ENCODE measurements at regions not wholly inside any gene's neighbourhood (a gene's known extent, or its start where the extent isn't known, plus 50 kb on each side); places are given as distances from the start of the nearest gene placed in this dataset.

DNA sequence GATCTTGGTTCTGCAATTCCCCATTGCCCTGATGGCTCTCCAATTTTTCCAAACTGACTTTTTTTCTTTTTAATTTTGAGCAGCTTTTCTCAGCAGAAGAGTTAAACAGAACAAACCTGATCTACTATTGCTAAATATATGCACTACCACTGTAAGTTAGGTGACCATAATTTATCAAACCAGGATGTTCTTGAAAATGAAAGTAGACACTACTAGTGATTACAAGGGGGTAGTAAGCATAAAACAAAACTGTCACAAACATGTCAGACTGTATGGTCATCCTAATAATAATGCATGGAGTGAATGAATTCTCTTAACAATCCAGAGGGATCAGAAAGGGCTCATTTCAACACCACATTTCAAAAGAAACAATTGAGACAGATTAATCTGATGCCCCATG is 183.0 kb upstream of the FOXN3 start:
- no peak for DNase-seq

GRCh38 chr14:89598548-89599186 is 181.6 kb upstream of the FOXN3 start:
- DNase-seq, result no peak

GRCh38 chr14:89592961-89593360 is 175.9 kb upstream of the FOXN3 start:
- DNase-seq, result no peak

- no peak for DNase-seq
These were observed 172.5 kb upstream of the FOXN3 start for GRCh38 chr14:89589400-89590118.

- DNase-seq, result no peak
These were observed 171.8 kb upstream of the FOXN3 start for GRCh38 chr14:89588840-89589296.

DNA sequence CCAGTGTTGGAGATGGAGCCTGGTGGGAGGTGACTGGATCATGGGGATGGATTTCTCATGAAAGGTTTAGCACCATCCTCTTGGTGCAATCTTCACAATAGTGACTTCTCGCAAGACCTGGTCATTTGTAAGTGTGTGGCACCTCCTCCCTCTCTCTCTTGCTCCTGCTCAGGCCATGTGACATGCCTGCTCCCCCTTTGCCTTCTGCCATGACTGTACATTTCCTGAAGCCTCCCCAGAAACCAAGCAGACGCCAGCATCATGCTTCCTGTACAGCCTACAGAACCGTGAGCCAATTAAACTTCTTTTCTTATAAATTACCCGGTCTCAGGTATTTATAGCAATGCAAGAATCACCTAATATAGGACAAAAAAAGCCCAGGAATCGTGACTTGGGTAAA is 171.0 kb upstream of the FOXN3 start:
- DNase-seq, result no peak

DNA sequence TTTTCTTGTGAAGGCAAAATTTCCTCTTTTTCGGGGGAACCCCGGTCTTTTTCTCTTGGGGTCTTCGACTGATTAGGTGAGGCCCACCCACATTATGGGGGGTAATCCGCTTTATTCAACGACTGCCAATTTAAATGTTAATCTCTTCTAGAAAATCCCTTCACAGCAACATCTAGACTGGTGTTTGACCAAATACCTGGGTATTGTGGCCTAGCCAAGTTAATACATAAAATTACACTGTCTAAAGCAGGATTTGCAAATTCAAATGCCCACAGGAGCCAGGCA is 170.0 kb upstream of the FOXN3 start:
- no peak for DNase-seq

DNA sequence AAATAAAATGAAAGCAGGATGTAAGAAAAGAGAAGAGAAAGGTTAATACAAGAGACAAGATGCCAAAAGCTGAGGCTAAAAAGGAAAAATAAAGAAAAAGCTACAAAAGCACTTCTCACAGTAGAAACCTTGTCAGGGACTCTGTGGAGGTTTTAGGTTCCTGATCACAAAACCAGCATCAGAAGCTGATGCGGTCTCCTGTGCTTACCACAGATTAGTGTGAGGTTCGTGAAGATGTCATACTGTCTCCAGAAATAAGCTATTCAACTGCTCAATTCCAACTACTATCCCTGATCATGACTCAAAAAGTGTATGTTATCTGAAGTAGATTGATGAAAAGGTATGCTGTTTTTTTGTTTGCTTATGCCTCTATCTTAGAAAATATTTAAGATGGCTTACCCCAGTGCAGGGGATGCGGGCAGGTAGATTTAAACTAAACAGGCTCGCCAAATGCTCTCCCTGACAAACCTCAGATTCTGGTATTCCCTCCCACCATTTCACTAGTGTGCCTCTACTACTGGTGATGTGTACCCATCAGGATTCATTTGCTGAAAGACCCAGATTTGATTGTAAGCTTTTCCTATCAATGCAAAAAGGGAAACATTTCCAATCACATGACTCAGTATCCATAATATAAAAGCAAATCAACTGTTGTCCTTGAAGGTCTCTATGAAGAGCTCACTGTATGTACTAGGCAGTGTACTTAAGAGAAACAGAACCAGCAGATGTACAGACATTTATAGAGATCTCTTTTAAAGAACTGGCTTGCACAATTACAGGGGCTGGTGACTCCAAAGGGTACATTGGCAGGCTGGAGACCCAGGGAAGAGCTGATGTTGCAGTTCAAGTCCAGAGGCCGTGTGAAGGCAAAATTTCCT is 169.5 kb upstream of the FOXN3 start:
- DNase-seq, result peak in 1 of 4 experiments; percentile 7

GRCh38 chr14:89578156-89578555 is 161.1 kb upstream of the FOXN3 start:
- no peak for DNase-seq

GRCh38 chr14:89576960-89577359 is 159.9 kb upstream of the FOXN3 start:
- DNase-seq, result no peak

- no peak for DNase-seq
These were observed 159.3 kb upstream of the FOXN3 start for GRCh38 chr14:89576145-89576927.

- DNase-seq, result no peak
These were observed 158.5 kb upstream of the FOXN3 start for GRCh38 chr14:89575386-89576061.

- DNase-seq, result no peak
These were observed 157.4 kb upstream of the FOXN3 start for GRCh38 chr14:89574420-89574819.

DNA sequence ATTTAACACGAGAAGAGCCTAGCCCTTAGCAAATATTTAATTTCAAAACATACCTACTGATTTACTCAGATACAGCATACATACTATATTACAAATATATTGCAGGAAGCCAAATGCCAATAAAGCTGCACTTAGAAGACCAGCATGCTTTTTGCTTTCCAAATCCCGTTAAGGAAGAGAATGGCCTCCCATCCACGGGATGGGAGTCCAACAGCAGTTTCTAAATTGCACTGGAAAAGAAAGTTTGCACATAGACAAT is 156.3 kb upstream of the FOXN3 start:
- DNase-seq, result no peak

GRCh38 chr14:89572596-89573398 is 155.8 kb upstream of the FOXN3 start:
- DNase-seq, result no peak

DNA sequence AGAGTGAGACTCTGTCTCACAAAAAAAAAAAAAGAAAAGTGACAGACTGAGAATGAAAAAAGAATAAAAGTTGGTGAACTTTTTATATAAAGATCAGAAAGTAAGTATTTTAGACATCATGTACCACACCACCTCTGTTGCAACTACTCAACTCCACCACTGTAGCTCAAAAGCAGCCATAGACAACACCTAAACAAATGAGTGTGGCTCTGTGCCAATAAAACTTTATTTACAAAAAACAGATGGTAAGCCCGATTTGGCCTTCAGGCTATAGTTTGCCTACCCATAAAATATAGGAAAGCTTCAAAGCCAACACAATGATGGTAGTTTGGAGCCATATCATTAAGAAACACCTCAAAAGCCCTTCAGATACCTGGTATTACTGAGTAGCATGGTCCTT is 154.5 kb upstream of the FOXN3 start:
- DNase-seq, result no peak

- no peak for DNase-seq
These were observed 149.8 kb upstream of the FOXN3 start for GRCh38 chr14:89566644-89567415.

DNA sequence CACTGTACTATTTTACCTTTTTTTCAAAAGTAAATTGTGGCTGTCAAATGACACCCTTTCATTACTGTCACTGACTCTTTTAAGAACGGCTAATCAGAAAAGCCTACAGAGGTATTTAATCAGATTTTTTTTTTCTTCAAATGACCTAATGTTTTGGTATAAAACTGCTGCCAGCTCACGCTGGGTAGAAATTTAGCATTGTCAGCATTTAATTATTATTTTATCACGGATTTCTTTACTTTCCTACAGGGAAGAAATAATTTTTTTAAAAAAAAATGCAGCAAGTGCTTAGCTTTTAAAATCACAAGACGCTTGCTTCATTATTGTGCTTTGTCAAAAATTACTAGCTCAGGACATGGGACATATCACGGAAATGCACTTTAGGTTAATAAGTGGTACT is 149.1 kb upstream of the FOXN3 start:
- DNase-seq, result no peak

- no peak for DNase-seq
These were observed 148.6 kb upstream of the FOXN3 start for GRCh38 chr14:89565607-89566006.

- no peak for DNase-seq
These were observed 148.0 kb upstream of the FOXN3 start for GRCh38 chr14:89564989-89565388.

DNA sequence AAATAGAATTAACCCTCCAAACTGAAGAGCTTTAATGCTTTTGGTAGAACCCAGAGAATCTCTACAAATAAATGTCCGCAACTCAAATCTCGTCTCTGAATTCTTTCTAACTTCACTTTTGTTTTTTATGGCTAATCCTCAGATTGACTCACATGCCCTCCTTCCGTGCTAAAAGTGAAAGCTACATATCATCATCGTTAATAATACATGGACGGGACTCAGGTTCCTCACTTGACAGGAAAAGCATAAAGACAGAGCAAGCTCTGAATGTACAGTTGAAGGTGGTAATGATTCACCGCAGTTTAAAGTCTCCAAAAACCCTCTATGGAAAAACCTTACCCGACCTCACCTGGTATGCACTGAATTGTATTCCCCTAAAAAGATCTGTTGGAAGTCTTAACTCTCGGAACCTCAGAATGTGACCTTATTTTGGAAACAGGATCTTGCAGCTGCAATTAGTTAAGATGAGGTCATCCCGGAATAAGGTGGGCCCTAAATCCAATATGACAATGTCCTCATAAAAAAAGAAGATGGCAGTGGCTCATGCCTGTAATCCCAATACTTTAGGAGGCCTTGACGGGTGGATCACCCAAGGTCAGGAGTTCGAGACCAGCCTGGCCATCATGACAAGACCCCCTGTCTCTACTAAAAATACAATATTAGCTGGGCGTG is 147.4 kb upstream of the FOXN3 start:
- DNase-seq, result no peak
